Natural killer cell treated with Interleukin-12 subunit alpha and Interleukin-12 subunit beta and Interleukin-15 and Interleukin-18, amount 100 ng/mL, for 72 hours (primary cell): ENCODE measurements at regions not wholly inside any gene's neighbourhood (a gene's known extent, or its start where the extent isn't known, plus 50 kb on each side); places are given as distances from the start of the nearest gene placed in this dataset.

Experiments
- ATAC-seq, 2 donors: fragments of 150-1000 bp; cut with Tn5 transposase in 1 of 2; sonication (Bioruptor Pico), chemical (Tn5 transposase) in 1 of 2; 2 replicates each; pipeline ENCODE4 v1.10.0; 2021
- DNase-seq: peaks from one replicate; pipeline ENCODE4 v3.0.0; 2022; ENCODE audit warnings: low spot score
- H3K27ac Mint-ChIP-seq, 2 donors: 1 replicate in 1 of 2; 2 replicates in 1 of 2; pipeline ENCODE4 v1.8.0; 2022; ENCODE audit warnings: mixed read lengths in 2 of 2, mild to moderate bottlenecking in 1 of 2, moderate library complexity in 1 of 2
- H3K27me3 Mint-ChIP-seq, 2 donors: 1 replicate in 1 of 2; 2 replicates in 1 of 2; pipeline ENCODE4 v1.8.0; 2022; ENCODE audit warnings: mixed read lengths in 2 of 2
- H3K36me3 Mint-ChIP-seq: one replicate; pipeline ENCODE4 v1.8.0; 2022; ENCODE audit warnings: mixed read lengths
- H3K4me1 Mint-ChIP-seq, 2 donors: 1 replicate in 1 of 2; 2 replicates in 1 of 2; pipeline ENCODE4 v1.8.0; 2022; ENCODE audit warnings: low read depth in 2 of 2, mixed read lengths in 2 of 2, mild to moderate bottlenecking in 1 of 2
- H3K4me3 Mint-ChIP-seq: one replicate; pipeline ENCODE4 v1.8.0; 2022; ENCODE audit warnings: mixed read lengths
- H3K9me3 Mint-ChIP-seq: 2 replicates; pipeline ENCODE4 v1.8.0; 2022; ENCODE audit warnings: mixed read lengths

DNA sequence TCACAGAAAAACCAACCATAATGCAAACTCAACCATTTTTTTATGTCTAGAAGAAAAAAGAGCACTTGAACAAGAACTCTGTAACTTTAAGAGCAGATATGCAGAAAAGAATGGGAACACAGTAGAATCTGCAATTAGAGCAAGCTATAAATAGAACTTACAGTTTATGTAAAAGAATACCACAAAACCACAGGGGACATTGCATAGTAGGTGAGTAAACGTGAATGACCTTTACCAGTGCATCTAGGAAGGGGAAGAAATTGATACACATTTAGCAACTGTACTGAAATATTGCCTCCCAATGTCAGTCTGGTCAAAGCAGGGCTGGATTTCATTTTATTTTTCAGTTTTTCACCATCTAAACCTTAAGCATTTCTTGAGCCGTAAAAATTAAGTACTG is 242.2 kb upstream of the EDNRB start:
- peaks cover 3% of the 10 kb centered on the region for H3K9me3 Mint-ChIP-seq
- DNase-seq = no peak
- H3K27ac Mint-ChIP-seq = no peak overlapping the region
- ATAC-seq = no peak
- no peaks in the 10 kb centered on the region for H3K27me3 Mint-ChIP-seq
- no peaks in the 10 kb centered on the region for H3K4me1 Mint-ChIP-seq
- no peak overlapping the region for H3K4me3 Mint-ChIP-seq
- H3K36me3 Mint-ChIP-seq = no peaks in the 10 kb centered on the region

- Mint-ChIP-seq H3K27ac (no peak overlapping the region), H3K27me3 (peaks cover 0 to 2% of the 10 kb centered on the region in 2 donors), H3K9me3 (peaks cover 7% of the 10 kb centered on the region), H3K4me1 (no peaks in the 10 kb centered on the region), H3K4me3 (no peak overlapping the region), H3K36me3 (no peaks in the 10 kb centered on the region)
- no peak for ATAC-seq
- no peak for DNase-seq
These were observed 233.8 kb upstream of the EDNRB start for GRCh38 chr13:78152415-78152814.

- DNase-seq (no peak), ATAC-seq (no peak)
- Mint-ChIP-seq H3K4me1 (no peaks in the 10 kb centered on the region), H3K36me3 (no peaks in the 10 kb centered on the region), H3K27ac (no peak overlapping the region), H3K9me3 (no peaks in the 10 kb centered on the region), H3K27me3 (peaks cover 2 to 16% of the 10 kb centered on the region in 2 donors), H3K4me3 (no peak overlapping the region)
These were observed 229.3 kb upstream of the EDNRB start for GRCh38 chr13:78147905-78148304.

DNA sequence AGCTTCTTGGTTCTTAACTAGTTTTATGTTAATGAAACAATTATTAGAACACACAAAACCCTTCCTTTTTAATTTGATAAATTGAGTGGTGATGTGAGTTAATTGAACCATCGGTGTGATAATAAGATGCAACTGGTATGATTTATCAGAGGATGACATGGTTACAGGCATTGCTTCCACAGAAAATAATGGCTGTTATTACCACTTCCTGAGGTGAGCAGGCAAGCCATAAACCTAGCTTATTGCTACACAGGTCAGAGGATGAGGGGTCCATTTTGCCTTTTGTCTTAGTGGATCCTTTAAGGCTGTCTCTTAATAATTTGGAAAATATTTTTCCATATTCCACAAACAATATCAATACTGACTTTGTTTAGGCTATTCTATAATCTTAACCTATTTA is 226.6 kb upstream of the EDNRB start:
- DNase-seq (no peak), ATAC-seq (no peak)
- H3K27ac Mint-ChIP-seq = no peak overlapping the region
- H3K4me3 Mint-ChIP-seq = no peak overlapping the region
- peaks cover 5 to 21% of the 10 kb centered on the region in 2 donors for H3K27me3 Mint-ChIP-seq
- no peaks in the 10 kb centered on the region for H3K4me1 Mint-ChIP-seq
- no peaks in the 10 kb centered on the region for H3K9me3 Mint-ChIP-seq
- H3K36me3 Mint-ChIP-seq = no peaks in the 10 kb centered on the region

GRCh38 chr13:78139765-78140164 is 221.1 kb upstream of the EDNRB start:
- Mint-ChIP-seq H3K36me3 (no peaks in the 10 kb centered on the region), H3K9me3 (no peaks in the 10 kb centered on the region), H3K27ac (no peak overlapping the region), H3K4me3 (no peak overlapping the region), H3K4me1 (peaks cover 5 to 6% of the 10 kb centered on the region in 2 donors), H3K27me3 (peaks cover 3 to 21% of the 10 kb centered on the region in 2 donors)
- DNase-seq (no peak), ATAC-seq (no peak)

DNA sequence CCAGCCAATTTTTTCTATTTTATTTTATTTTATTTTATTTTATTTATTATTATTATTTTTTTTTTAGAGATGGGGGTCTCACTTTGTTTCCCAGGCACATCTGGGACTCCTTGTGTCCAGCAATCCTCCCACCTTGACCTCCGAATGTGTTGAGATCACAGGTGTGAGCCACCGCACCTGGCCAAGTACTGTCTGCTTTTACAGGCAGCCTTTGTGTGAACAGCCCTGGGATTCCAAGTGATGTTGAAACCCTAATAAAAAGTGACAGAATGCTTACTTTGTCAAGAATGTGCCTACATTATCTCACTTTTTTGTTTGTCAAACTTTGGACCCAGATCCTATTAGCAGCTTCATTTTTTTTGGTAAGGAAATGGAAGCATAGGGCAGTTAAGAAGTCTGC is 220.1 kb upstream of the EDNRB start:
- H3K4me3 Mint-ChIP-seq = no peak overlapping the region
- H3K27me3 Mint-ChIP-seq = peaks cover 3 to 13% of the 10 kb centered on the region in 2 donors
- no peak for ATAC-seq
- peaks cover 5 to 6% of the 10 kb centered on the region in 2 donors for H3K4me1 Mint-ChIP-seq
- H3K27ac Mint-ChIP-seq = no peak overlapping the region
- no peaks in the 10 kb centered on the region for H3K36me3 Mint-ChIP-seq
- no peaks in the 10 kb centered on the region for H3K9me3 Mint-ChIP-seq
- DNase-seq = no peak

- Mint-ChIP-seq H3K27ac (peak overlapping the region in 1 of 2 donors; percentile 47), H3K9me3 (no peaks in the 10 kb centered on the region), H3K4me3 (no peak overlapping the region), H3K27me3 (peaks cover under 1 to 2% of the 10 kb centered on the region in 2 donors), H3K36me3 (no peaks in the 10 kb centered on the region), H3K4me1 (peaks cover 5 to 6% of the 10 kb centered on the region in 2 donors)
- ATAC-seq (peak; percentile 72 to 75), DNase-seq (no peak)
These were observed 218.9 kb upstream of the EDNRB start for GRCh38 chr13:78137404-78138142.

GRCh38 chr13:78136966-78137365 is 218.3 kb upstream of the EDNRB start:
- no peak for ATAC-seq
- DNase-seq = no peak
- Mint-ChIP-seq H3K4me3 (no peak overlapping the region), H3K4me1 (peaks cover 5 to 6% of the 10 kb centered on the region in 2 donors), H3K27ac (no peak overlapping the region), H3K36me3 (no peaks in the 10 kb centered on the region), H3K9me3 (no peaks in the 10 kb centered on the region), H3K27me3 (no peaks in the 10 kb centered on the region)

GRCh38 chr13:78133511-78133910 is 214.9 kb upstream of the EDNRB start:
- ATAC-seq (no peak), DNase-seq (no peak)
- Mint-ChIP-seq H3K36me3 (no peaks in the 10 kb centered on the region), H3K4me1 (peaks cover 5 to 6% of the 10 kb centered on the region in 2 donors), H3K27me3 (peaks cover 6 to 19% of the 10 kb centered on the region in 2 donors), H3K27ac (no peak overlapping the region), H3K9me3 (no peaks in the 10 kb centered on the region), H3K4me3 (no peak overlapping the region)

- Mint-ChIP-seq H3K9me3 (no peaks in the 10 kb centered on the region), H3K4me3 (no peak overlapping the region), H3K27ac (no peak overlapping the region), H3K4me1 (no peaks in the 10 kb centered on the region), H3K27me3 (peaks cover 15 to 32% of the 10 kb centered on the region in 2 donors), H3K36me3 (no peaks in the 10 kb centered on the region)
- ATAC-seq = no peak
- DNase-seq = no peak
These were observed 213.2 kb upstream of the EDNRB start for GRCh38 chr13:78131811-78132210.

DNA sequence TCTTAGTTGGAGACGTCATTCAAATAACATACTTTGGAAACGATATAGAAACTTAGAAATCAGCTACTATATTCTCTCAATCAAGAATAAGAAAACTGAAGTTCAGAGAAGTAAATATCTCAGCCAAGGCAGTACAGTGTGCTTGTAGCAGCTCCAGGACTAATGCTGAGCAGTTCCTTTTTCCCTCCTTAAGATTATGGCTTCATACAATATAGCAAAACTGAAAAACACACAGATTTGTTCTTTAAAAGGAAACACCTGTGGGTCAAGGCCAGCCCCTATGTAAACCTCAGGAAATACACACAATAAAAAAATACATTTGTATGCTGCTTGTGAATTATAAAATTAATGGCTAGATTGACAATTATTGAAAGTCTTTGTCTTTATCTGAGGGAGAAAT is 212.7 kb upstream of the EDNRB start:
- H3K27ac Mint-ChIP-seq = no peak overlapping the region
- H3K4me1 Mint-ChIP-seq = no peaks in the 10 kb centered on the region
- H3K27me3 Mint-ChIP-seq = peaks cover 16 to 37% of the 10 kb centered on the region in 2 donors
- H3K4me3 Mint-ChIP-seq = no peak overlapping the region
- DNase-seq (no peak), ATAC-seq (no peak)
- no peaks in the 10 kb centered on the region for H3K9me3 Mint-ChIP-seq
- no peaks in the 10 kb centered on the region for H3K36me3 Mint-ChIP-seq

GRCh38 chr13:78129823-78130222 is 211.2 kb upstream of the EDNRB start:
- ATAC-seq = no peak
- peaks cover 16 to 47% of the 10 kb centered on the region in 2 donors for H3K27me3 Mint-ChIP-seq
- H3K36me3 Mint-ChIP-seq = no peaks in the 10 kb centered on the region
- no peaks in the 10 kb centered on the region for H3K9me3 Mint-ChIP-seq
- no peak for DNase-seq
- H3K4me3 Mint-ChIP-seq = no peak overlapping the region
- H3K4me1 Mint-ChIP-seq = no peaks in the 10 kb centered on the region
- H3K27ac Mint-ChIP-seq = no peak overlapping the region

DNA sequence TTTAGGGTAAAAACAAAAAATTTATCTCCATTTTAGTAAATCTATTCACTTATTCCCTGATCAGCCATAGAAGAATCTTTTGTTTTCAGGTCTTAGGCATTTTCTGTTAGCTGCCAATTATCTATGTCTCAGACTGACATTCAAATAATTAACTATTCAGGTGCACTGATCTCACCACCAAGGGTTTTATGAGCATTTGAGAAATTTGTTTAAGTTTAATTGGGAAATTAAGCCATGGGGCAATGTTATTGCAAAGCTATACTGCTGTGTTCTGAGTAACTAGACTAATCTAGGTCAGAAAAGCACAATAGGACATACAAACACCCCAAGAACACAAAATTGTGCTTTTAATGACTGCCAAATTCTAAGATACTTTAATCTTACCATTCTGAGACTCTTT is 210.7 kb upstream of the EDNRB start:
- Mint-ChIP-seq H3K9me3 (no peaks in the 10 kb centered on the region), H3K27me3 (peaks cover 19 to 51% of the 10 kb centered on the region in 2 donors), H3K4me1 (no peaks in the 10 kb centered on the region), H3K4me3 (no peak overlapping the region), H3K27ac (no peak overlapping the region), H3K36me3 (no peaks in the 10 kb centered on the region)
- no peak for ATAC-seq
- no peak for DNase-seq

- Mint-ChIP-seq H3K36me3 (no peaks in the 10 kb centered on the region), H3K27ac (no peak overlapping the region), H3K4me3 (no peak overlapping the region), H3K9me3 (no peaks in the 10 kb centered on the region), H3K27me3 (peaks cover 6 to 37% of the 10 kb centered on the region in 2 donors), H3K4me1 (no peaks in the 10 kb centered on the region)
- no peak for ATAC-seq
- DNase-seq = peak; percentile 65
These were observed 203.1 kb upstream of the EDNRB start for GRCh38 chr13:78121459-78122348.
